Heart right ventricle (tissue), 16 donors: ENCODE measurements at regions not wholly inside any gene's neighbourhood (a gene's known extent, or its start where the extent isn't known, plus 50 kb on each side); places are given as distances from the start of the nearest gene placed in this dataset.

ENCODE experiments used
- ATAC-seq, 8 donors: fragments of 200-7000 bp; cut with Tn5 transposase; one replicate each; pipeline ENCODE4 v1.9.1; 2020; ENCODE audit warnings: mild to moderate bottlenecking in 8 of 8, moderate library complexity in 8 of 8, moderate number of reproducible peaks in 1 of 8
- DNase-seq, 2 donors: peaks; one replicate each; pipeline ENCODE4 v3.0.0-alpha.2; 2020
- H3K27ac ChIP-seq, 10 donors: fragments of 200-600 bp; sonication (generic) in 2 of 10; one replicate each; pipeline versions ENCODE4 v1.5.0 to v1.8.0; 2020 to 2022; ENCODE audit warnings: mild to moderate bottlenecking in 3 of 10
- H3K27me3 ChIP-seq, 7 donors: fragments of 200-600 bp; one replicate each; pipeline ENCODE4 v1.8.0; 2021 to 2022; ENCODE audit warnings: mild to moderate bottlenecking in 2 of 7
- H3K36me3 ChIP-seq, 9 donors: fragments of 200-600 bp; sonication (generic) in 1 of 9; one replicate each; pipeline versions ENCODE4 v1.5.0 to v1.8.0; 2020 to 2022; ENCODE audit warnings: mild to moderate bottlenecking in 2 of 9
- H3K4me1 ChIP-seq, 9 donors: fragments of 200-600 bp; sonication (generic) in 1 of 9; one replicate each; pipeline versions ENCODE4 v1.5.0 to v1.8.0; 2020 to 2022; ENCODE audit warnings: mild to moderate bottlenecking in 4 of 9
- H3K4me3 ChIP-seq, 10 donors: fragments of 200-600 bp; sonication (generic) in 2 of 10; one replicate each; pipeline versions ENCODE4 v1.5.0 to v1.8.0; 2020 to 2022; ENCODE audit warnings: mild to moderate bottlenecking in 7 of 10, moderate library complexity in 2 of 10
- H3K9me3 ChIP-seq, 11 donors: fragments of 200-600 bp in 10 of 11; sonication (generic) in 2 of 11; one replicate each; pipeline versions ENCODE4 v1.5.0 to v1.8.0; 2013 to 2022; ENCODE audit warnings: mild to moderate bottlenecking in 2 of 11, control low read depth in 1 of 11, moderate library complexity in 1 of 11
- WGBS, 2 donors: extraction: QIAGEN DNeasy Blood & Tissue Kit; methylation state at CpG; one replicate each; pipeline ENCODE4 v1.1.7; 2013; ENCODE audit warnings: inconsistent platforms in 1 of 2; 5-methylcytosine and 5-hydroxymethylcytosine counted together
- intact Hi-C, 10 donors: fragments of 100-400 bp; cut with DNase I; formaldehyde crosslinking; loops; one replicate each; pipeline versions ENCODE4 v1.11.1 to v1.14.2; 2022
- TF ChIP-seq, protein P1 (sequence below), 9 donors: fragments of 200-600 bp; sonication (generic) in 2 of 9; IDR thresholded peaks; one replicate each; pipeline versions ENCODE4 v1.5.0 to v1.8.0; 2021 to 2022; ENCODE audit warnings: antibody characterized with exemption in 9 of 9, mild to moderate bottlenecking in 5 of 9, moderate library complexity in 1 of 9
- donor health status: Arrhythmogenic right ventricular cardiomyopathy.
- donor health status: ischemic (EF 13 %, LVEDD 7.1; RV severe dilation, severe dysfunction).
- donor health status: healthy with polysubstance abuse.
- donor health status: DM: no; HTN: yes; CAD: no.
- donor health status: DM: no; HTN: no; CAD: no.
- donor health status: ischemic (EF 25% LVEDD 6.9; RV normal size, moderate dysfunction).
- donor health status: ischemic (EF 25% LVEDD 5.7; RV mildly dilated, moderate dysfunction).
- donor health status: healthy.
- donor health status: DM: yes; HTN: yes; CAD: no.
- donor health status: Ischemic cardiomyopathy.
- donor health status: ischemic (EF 35%, LVEDD 5.7; RV mildly dilated, moderate dysfunction).
- donor health status: nonischemic (EF 11% LVEDD 7.7; RV severe dilation, severe dysfunction).
- donor health status: DM: yes; HTN: yes; CAD: no.
- donor health status: PGD.
- donor health status: ischemic (EF 29% LVEDD 5.4; RV normal size, mild dysfunction).
- donor health status: nonischemic (EF 23%, LVEDD 6.1; RV moderate dilation, normal function).

DNA sequence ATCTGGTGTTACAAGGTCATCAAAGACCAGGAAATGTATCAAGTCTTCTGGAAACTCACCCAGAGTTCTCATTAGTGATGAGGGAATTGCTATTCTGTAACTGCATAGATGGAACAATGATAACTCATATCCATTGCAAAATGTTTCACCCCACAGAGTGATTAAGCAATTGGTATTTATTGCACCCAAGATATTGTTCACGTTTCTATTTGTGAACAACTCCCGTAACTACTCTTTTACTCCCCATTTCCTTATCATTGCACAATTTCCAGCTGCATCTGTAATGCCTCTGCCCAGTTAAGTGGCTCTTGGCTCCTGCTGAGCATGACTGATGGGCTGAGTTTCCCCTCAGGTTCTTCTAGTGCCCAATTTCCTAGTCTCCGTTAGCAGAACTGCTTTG is 108.7 kb upstream of the PRICKLE1 start:
- H3K4me1 ChIP-seq, result peaks cover 0 to 28% (median 9%) of the 10 kb centered on the region in 9 donors
- TF ChIP-seq, protein P1, sequence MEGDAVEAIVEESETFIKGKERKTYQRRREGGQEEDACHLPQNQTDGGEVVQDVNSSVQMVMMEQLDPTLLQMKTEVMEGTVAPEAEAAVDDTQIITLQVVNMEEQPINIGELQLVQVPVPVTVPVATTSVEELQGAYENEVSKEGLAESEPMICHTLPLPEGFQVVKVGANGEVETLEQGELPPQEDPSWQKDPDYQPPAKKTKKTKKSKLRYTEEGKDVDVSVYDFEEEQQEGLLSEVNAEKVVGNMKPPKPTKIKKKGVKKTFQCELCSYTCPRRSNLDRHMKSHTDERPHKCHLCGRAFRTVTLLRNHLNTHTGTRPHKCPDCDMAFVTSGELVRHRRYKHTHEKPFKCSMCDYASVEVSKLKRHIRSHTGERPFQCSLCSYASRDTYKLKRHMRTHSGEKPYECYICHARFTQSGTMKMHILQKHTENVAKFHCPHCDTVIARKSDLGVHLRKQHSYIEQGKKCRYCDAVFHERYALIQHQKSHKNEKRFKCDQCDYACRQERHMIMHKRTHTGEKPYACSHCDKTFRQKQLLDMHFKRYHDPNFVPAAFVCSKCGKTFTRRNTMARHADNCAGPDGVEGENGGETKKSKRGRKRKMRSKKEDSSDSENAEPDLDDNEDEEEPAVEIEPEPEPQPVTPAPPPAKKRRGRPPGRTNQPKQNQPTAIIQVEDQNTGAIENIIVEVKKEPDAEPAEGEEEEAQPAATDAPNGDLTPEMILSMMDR (IDR thresholded peaks at IDR 0.05), result no peak
- peak overlapping the region in 2 of 10 donors; percentile 37 to 75 for H3K27ac ChIP-seq
- intact Hi-C loops, result no loop called here
- ATAC-seq (peak in 3 of 8 donors; percentile 14 to 85 (median 64)), DNase-seq (no peak)
- no peaks in the 10 kb centered on the region for H3K36me3 ChIP-seq
- no peaks in the 10 kb centered on the region for H3K9me3 ChIP-seq
- H3K4me3 ChIP-seq, result no peak overlapping the region
- 57 to 65% methylated on average over 3 of the region's 3 CpGs for WGBS, 2 donors
- no peaks in the 10 kb centered on the region for H3K27me3 ChIP-seq

DNA sequence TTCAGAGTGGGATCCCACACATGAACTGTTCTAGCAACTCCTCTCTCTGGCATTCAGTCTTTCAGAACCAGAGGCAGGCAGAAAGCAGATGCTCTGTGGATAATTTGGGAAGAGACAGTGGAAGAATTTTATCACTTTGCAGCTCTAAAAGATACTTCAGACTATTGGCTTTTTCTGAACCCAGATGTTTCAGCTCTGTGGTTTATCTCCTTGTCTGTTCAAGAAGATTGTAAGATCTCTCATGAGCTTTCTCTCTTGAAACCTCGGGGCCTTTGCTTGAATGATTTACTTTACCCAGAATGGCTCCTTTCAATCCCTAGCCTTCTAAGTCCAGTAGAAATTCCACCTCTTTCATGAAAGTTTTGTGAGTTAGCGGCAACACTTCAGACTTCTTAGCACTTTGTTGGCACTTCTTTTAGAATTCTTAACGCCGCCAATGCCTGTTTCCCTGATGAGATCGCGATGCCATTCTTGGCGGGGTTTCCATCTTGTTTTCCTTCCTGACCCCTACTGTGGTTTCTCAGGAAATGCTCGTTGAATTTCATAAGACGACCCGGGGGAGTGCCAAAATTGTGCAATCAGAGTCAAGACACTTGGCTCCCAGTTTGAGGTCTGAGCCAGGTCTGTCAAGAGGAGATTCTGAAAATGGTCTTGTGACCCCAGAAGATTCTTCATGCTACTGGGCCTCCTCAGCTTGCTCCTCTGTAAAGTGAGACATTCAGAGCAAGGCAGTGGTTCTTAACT is 107.0 kb upstream of the PRICKLE1 start:
- Histone ChIP-seq H3K4me1 (peaks cover 0 to 28% (median 9%) of the 10 kb centered on the region in 9 donors), H3K27me3 (no peaks in the 10 kb centered on the region), H3K9me3 (no peaks in the 10 kb centered on the region), H3K27ac (peak overlapping the region in 9 of 10 donors; percentile 7 to 75 (median 39)), H3K4me3 (no peak overlapping the region), H3K36me3 (no peaks in the 10 kb centered on the region)
- TF ChIP-seq, protein P1 (IDR thresholded peaks at IDR 0.05), result no peak
- 47 to 54% methylated on average over 10 of the region's 10 CpGs for WGBS, 2 donors
- peak; percentile 63 to 83 (median 67) for ATAC-seq
- intact Hi-C loops, result no loop called here
- peak; percentile 56 to 71 for DNase-seq

DNA sequence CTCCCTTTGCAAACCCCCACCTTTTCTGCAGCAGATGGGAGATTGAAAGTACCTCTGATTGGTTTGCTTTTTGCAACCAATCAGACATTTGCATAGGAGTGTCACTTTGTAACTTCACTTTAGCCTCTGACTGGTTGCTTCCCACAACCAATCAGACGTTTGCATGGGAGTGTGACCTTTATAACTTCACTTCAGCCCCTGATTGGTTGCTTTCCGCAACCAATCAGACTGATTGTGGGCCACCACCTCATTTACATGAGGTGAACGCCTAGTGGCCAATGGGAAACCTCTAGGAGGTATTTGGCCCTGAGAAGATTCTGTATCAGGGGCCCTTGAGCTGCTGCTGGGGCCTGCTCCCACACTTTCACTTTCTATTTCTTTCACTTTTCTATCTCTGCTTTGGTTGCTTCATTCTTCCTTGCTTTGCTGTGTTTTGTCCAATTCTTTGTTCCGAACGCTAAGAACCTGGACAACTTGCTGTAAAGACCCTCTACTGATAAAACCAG is 106.0 kb upstream of the PRICKLE1 start:
- WGBS, 2 donors, result 93 to 95% methylated on average over 5 of the region's 5 CpGs
- Histone ChIP-seq H3K36me3 (no peaks in the 10 kb centered on the region), H3K4me1 (peaks cover 0 to 28% (median 9%) of the 10 kb centered on the region in 9 donors), H3K27ac (peak overlapping the region in 4 of 10 donors; percentile 26 to 75 (median 54)), H3K4me3 (no peak overlapping the region), H3K9me3 (peaks cover 0 to under 1% (median 0%) of the 10 kb centered on the region in 11 donors), H3K27me3 (no peaks in the 10 kb centered on the region)
- TF ChIP-seq, protein P1 (IDR thresholded peaks at IDR 0.05), result no peak
- no peak for DNase-seq
- no peak for ATAC-seq
- intact Hi-C loops, result no loop called here

DNA sequence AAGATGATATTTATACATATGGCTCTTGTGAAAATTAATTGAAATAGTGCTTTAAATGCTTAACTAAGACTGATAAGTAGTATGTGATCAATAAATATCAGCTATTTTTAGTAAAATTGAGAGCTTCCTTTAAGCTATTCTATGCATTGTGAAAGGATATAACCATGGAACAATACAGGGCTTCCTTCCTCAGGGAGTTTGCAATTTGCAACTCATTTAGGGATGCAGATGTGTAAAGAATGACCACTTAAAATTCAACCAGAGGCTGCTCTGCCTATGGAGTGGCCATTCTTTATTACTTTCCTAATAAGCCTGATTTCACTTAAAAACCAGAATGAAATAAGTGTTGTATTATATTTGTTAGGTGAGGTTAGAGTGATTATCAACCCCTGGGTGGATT is 103.2 kb upstream of the PRICKLE1 start:
- DNase-seq (no peak), ATAC-seq (no peak)
- Histone ChIP-seq H3K4me3 (peak overlapping the region in 9 of 10 donors; percentile 12 to 50 (median 33)), H3K27ac (peak overlapping the region in 5 of 10 donors; percentile 8 to 66 (median 49)), H3K27me3 (no peaks in the 10 kb centered on the region), H3K4me1 (peaks cover 0 to 17% (median 5%) of the 10 kb centered on the region in 9 donors), H3K36me3 (no peaks in the 10 kb centered on the region), H3K9me3 (peaks cover 0 to 5% (median 0%) of the 10 kb centered on the region in 11 donors)
- TF ChIP-seq, protein P1 (IDR thresholded peaks at IDR 0.05), result no peak
- intact Hi-C loops, result no loop called here
